ENCODE measurements at regions not wholly inside any gene's neighbourhood (a gene's known extent, or its start where the extent isn't known, plus 50 kb on each side); places are given as distances from the start of the nearest gene placed in this dataset.

DNA sequence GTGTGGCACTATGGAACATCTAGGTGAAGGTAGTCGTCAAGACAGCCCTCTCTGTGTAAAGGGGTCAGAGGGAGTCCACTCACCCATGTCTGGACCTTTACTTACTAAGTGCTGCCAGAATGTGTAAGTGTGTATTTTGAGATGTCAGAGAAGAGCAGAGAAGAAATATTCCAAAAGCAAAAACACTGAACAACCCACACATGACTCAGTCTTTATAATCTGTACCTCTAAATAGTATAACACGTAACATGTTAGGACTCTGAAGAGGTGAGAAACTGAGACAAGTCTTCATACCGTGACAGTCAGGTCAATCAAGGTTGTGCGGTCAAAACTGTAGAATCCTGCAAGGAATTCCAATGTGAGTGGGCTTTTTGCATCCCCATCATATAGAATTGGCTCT lies 555.2 kb downstream of the LMO4 start:
- TF ChIP-seq, protein P1, sequence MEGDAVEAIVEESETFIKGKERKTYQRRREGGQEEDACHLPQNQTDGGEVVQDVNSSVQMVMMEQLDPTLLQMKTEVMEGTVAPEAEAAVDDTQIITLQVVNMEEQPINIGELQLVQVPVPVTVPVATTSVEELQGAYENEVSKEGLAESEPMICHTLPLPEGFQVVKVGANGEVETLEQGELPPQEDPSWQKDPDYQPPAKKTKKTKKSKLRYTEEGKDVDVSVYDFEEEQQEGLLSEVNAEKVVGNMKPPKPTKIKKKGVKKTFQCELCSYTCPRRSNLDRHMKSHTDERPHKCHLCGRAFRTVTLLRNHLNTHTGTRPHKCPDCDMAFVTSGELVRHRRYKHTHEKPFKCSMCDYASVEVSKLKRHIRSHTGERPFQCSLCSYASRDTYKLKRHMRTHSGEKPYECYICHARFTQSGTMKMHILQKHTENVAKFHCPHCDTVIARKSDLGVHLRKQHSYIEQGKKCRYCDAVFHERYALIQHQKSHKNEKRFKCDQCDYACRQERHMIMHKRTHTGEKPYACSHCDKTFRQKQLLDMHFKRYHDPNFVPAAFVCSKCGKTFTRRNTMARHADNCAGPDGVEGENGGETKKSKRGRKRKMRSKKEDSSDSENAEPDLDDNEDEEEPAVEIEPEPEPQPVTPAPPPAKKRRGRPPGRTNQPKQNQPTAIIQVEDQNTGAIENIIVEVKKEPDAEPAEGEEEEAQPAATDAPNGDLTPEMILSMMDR (conservative IDR thresholded peaks at IDR 0.05; ENCODE audit: low read depth, low read length): no peak
- no peak for TF ChIP-seq EZH2 (IDR thresholded peaks at IDR 0.05; ENCODE audit: borderline replicate concordance, low read depth, low read length, poor library complexity, severe bottlenecking)

All from A673 (cell line).